ENCODE measurements at regions not wholly inside any gene's neighbourhood (a gene's known extent, or its start where the extent isn't known, plus 50 kb on each side); places are given as distances from the start of the nearest gene placed in this dataset.

DNA sequence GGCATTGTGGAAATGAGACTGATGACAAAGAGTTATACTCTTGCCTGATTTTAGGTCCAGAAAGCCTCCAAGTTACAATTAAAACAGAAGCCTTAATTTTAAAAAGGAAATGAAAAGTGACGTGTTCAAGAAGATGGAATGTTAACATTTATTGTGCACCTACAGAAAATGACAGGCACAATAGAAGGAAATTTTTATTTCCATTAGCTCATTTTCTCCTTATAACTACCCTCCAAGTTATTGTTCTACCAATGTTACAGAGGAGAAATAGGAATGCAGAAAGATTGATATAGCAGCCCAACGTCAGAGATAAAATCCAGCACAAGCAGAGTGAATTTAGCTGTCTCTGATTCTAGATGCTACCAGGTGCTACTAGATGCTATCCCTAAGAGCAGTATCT is 736.9 kb upstream of the KIRREL3 start:
- TF ChIP-seq POLR2A (IDR thresholded peaks at IDR 0.05) = no peak
- TF ChIP-seq, protein P1, sequence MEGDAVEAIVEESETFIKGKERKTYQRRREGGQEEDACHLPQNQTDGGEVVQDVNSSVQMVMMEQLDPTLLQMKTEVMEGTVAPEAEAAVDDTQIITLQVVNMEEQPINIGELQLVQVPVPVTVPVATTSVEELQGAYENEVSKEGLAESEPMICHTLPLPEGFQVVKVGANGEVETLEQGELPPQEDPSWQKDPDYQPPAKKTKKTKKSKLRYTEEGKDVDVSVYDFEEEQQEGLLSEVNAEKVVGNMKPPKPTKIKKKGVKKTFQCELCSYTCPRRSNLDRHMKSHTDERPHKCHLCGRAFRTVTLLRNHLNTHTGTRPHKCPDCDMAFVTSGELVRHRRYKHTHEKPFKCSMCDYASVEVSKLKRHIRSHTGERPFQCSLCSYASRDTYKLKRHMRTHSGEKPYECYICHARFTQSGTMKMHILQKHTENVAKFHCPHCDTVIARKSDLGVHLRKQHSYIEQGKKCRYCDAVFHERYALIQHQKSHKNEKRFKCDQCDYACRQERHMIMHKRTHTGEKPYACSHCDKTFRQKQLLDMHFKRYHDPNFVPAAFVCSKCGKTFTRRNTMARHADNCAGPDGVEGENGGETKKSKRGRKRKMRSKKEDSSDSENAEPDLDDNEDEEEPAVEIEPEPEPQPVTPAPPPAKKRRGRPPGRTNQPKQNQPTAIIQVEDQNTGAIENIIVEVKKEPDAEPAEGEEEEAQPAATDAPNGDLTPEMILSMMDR (IDR thresholded peaks at IDR 0.05) = no peak

All from body of pancreas (tissue), 4 donors.